GM21576 (cell line): ENCODE measurements at regions not wholly inside any gene's neighbourhood (a gene's known extent, or its start where the extent isn't known, plus 50 kb on each side); places are given as distances from the start of the nearest gene placed in this dataset.

Experiments
- ATAC-seq: cut with Tn5 transposase; IDR thresholded peaks from one replicate; pipeline ENCODE4 v1.9.1; 2021; ENCODE audit warnings: mild to moderate bottlenecking, moderate library complexity; ENCODE audit not compliant: unreplicated experiment

GRCh38 chr4:138964716-138965426 lies 50.7 kb upstream of the NOCT start:
- no peak for ATAC-seq

- no peak for ATAC-seq
Measured at GRCh38 chr4:138963412-138963811, 52.2 kb upstream of the NOCT start.

GRCh38 chr4:138961664-138962063 lies 53.9 kb upstream of the NOCT start:
- ATAC-seq, result no peak

DNA sequence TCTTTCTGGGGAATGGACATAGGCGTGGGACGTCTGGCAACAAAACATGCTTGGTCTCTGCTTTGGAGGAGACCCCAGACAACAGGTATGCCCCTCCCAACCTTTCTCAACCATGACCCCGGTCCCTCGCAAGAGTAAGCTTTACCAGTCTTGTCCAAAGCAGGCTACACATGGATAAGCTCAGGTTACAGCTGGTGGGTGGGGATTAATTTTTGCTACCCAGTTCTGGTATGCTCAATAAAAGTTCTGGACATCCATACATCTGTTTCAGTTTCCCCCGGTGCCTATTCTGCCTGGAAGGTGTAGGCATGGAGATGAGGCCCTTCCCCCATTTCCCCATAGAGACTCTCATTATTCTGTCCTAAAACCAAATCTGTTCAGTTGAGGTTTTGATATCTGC lies 54.5 kb upstream of the NOCT start:
- ATAC-seq, result no peak

DNA sequence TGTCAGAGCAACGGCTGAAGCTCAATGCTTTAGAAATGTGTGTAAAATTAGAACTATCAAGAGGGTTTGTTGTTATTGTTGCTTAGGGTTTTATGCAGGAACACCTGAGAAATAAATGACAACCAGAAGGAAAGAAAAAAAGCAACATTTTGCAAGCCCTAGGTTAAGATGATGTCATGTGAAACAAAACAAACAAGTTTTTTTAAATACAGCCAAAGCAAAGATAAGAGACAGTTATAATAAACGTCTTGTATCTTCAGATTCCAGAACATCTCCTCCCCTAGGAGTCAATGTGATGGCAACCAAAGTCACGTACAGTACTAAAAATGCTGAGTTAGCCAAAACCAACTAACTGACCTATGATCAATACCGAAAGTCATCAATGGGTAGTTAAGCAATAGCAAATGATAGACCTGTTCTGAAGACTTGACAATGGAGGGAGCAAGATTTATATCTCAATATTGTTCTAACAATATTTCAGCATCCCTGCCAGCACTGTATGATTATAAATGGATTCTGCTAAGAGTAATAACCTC lies 55.3 kb upstream of the NOCT start:
- ATAC-seq, result no peak

- ATAC-seq, result no peak
Measured at GRCh38 chr4:138959097-138959815, 56.3 kb upstream of the NOCT start.

- ATAC-seq, result no peak
Measured at GRCh38 chr4:138958519-138958918, 57.1 kb upstream of the NOCT start.

DNA sequence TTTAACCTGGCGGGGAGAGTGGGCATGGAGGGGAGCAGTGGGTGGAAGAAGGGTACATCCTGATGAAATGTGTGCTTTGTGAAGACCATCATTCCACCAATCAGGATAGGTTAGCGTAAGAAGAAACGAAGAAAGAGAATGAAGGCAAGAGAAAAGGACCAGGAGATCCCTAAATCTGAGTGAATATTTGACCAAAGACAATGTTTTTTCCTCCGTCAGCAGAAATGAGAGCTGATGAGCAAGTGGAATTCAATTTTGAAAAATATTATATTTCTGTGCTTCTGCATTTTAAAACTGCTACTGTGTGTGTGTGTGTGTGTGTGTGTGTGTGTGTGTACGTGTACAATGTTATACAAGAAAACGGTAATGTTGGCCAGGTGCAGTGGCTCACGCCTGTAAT lies 58.3 kb upstream of the NOCT start:
- ATAC-seq, result no peak

- ATAC-seq, result no peak
Measured at GRCh38 chr4:138954428-138954827, 61.2 kb upstream of the NOCT start.

- ATAC-seq, result no peak
Measured at GRCh38 chr4:138953961-138954371, 61.6 kb upstream of the NOCT start.

- no peak for ATAC-seq
Measured at GRCh38 chr4:138952411-138952810, 63.2 kb upstream of the NOCT start.

GRCh38 chr4:138951764-138952163 lies 63.8 kb upstream of the NOCT start:
- no peak for ATAC-seq

- no peak for ATAC-seq
Measured at GRCh38 chr4:138949866-138950265, 65.7 kb upstream of the NOCT start.

DNA sequence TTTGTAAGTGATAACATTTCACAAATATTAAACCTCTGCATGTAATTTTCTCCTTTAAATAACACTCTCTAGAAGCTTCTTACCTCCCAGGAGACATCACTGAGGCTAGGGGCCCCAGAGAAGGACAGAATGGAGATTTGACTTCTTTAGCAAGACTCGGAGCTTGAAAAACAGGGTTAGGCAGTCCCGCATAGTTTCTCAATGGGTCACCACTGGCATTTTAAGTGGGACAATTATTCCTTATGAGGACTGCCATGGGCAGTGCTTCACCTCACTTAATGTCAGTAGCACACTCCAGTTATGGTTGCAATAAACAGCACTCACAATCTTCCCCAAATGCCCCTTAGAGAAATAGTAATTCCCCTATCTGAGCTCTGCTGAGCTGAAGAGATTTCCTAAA lies 66.7 kb upstream of the NOCT start:
- ATAC-seq, result no peak

DNA sequence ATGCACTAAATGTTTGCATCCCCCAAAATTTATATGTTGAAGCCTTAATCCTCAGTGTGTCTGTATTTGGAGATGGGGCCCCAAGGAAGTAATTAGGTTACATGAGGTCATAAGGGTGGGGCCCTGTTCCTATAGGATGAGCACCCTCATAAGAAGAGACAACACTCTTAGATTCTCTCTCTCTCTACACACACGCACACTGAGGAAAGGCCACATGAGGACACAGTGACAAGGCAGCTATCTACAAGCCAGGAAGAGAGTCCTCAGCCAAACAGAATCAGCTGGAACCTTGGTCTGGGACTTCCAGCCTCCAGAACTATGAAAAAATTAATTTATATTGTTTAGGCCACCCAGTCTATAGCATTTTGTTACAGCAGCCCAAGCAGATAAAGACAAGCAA lies 69.3 kb upstream of the NOCT start:
- no peak for ATAC-seq

DNA sequence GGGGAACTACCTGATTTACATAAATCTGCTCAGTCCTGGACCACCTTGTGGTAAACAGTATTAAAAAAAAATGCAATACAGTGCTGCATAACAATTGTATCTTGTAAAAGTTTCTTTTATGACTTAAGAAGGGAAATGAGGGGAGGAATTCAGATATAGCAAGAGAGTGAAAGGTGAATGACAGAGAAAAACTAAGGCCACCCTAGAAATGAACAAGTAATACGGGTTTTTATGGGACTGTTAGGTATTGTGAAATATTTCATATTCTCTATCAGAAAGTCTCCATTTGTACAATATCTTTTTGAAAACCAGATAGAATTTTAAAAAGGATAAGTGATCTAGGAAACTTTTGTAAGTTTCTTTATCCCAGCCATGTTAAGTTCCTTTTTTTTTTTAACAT lies 69.7 kb upstream of the NOCT start:
- ATAC-seq, result no peak

GRCh38 chr4:138945401-138945800 lies 70.2 kb upstream of the NOCT start:
- no peak for ATAC-seq

GRCh38 chr4:138943893-138944292 lies 71.7 kb upstream of the NOCT start:
- no peak for ATAC-seq

DNA sequence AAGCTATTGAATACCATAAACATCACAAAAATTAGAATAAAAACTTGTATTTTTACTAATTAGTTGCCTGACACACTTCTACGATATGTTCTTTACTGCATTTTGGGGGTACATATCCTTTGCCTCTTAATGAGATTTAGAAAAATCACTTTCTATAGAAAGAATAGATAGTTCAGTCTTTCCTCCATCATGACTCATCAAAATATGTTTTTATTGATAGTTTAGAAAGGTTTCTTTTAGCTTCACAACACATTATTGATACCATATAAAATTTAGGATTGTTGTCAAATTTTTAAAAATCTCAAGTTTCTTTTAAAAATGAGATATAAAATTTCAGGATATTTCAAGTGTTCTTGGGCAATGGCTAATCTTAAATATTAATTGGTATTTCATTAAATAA lies 74.5 kb upstream of the NOCT start:
- ATAC-seq, result no peak

DNA sequence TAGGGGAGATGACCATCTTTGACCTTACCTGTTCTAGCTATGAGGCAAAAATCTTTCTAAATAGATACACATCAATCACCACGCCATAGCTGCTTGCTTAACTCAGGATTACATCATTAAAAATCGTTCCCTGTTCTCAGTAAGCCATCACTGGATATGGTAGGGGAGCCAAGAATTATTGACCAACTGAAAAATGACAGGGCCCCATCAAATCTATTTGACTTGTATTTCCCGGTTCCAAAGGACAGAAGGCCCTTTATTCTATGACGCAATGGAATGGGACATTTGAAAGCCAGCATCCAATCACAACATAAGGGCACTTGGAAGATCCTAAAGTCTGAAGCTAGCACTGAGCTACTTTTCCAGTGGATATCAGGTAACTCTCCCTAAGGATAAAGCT lies 75.6 kb upstream of the NOCT start:
- no peak for ATAC-seq

- ATAC-seq, result no peak
Measured at GRCh38 chr4:138938366-138938690, 77.3 kb upstream of the NOCT start.

DNA sequence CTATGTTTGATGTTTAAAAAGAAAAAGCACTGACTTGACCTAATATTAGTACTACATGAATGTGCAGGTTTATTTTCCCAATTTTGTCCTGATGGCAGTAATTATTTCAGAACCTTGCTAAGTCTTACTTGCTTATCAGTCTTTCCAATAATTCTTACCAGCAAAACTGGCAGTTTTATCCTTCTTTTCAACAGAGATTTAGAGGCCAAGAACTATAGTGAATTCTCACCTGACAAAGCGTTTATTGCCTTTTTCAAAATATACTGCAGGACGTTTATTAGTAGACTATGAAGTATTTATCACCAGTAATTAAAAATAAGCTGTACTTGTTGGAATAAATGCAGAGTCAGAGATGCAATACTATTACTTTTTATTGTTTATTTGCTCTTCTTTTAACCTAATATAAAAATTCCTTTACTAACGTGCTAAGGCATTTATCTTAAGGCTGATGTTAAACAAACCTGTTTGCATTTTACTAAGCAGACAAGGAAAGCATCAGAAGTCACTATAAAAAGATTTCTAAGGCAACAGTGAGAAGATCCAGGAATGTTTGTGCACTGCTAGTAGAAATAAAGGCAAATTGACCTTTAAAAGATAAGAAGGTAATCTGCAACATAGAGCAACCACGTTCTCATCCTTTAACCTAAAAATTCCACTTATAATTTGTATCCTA lies 80.3 kb upstream of the NOCT start:
- no peak for ATAC-seq
